PC-3 (cell line): ENCODE measurements at regions not wholly inside any gene's neighbourhood (a gene's known extent, or its start where the extent isn't known, plus 50 kb on each side); places are given as distances from the start of the nearest gene placed in this dataset.

ENCODE experiments used
- ATAC-seq: fragments of 200-7000 bp; cut with Tn5 transposase; 2 replicates; pipeline ENCODE4 v1.9.1; 2020; ENCODE audit warnings: mild to moderate bottlenecking, moderate library complexity
- BruUV-seq: library from RNA; stranded (reverse); fragments of 400-500 nt; replicated peaks from 2 replicates; lab custom pipeline; 2021; lab: Mats Ljungman, UMichigan
- CTCF ChIA-PET: fragments of 300-600 bp; sonication (Branson Sonifier 250); formaldehyde crosslinking; loops from one replicate; lab custom pipeline; 2022; ENCODE audit warnings: antibody characterized with exemption; lab: Charles Lee
- POLR2A ChIA-PET: fragments of 300-600 bp; sonication (Branson Sonifier 250); formaldehyde crosslinking; loops from one replicate; lab custom pipeline; 2022; ENCODE audit warnings: antibody characterized with exemption; ENCODE audit not compliant: unreplicated experiment; lab: Charles Lee
- DNase-seq: peaks from one replicate; pipeline ENCODE4 v3.0.0-alpha.2; 2015
- H2AFZ ChIP-seq: fragments of 300-600 bp; sonication (generic); 2 replicates; pipeline ENCODE4 v1.6.0; 2016; ENCODE audit warnings: antibody characterized with exemption, low read length
- H3F3A ChIP-seq: fragments of 300-600 bp; sonication (generic); one replicate; pipeline ENCODE4 v1.6.0; 2017; ENCODE audit warnings: antibody characterized with exemption, low read length, control low read depth, mild to moderate bottlenecking; ENCODE audit not compliant: unreplicated experiment
- H3K27ac ChIP-seq: fragments of 300-600 bp; sonication (generic); 2 replicates; pipeline ENCODE4 v1.5.1; 2016; ENCODE audit warnings: mild to moderate bottlenecking, low read length
- H3K27me3 ChIP-seq: fragments of 300-600 bp; sonication (generic); 2 replicates; pipeline ENCODE4 v1.6.1; 2016; ENCODE audit warnings: low read length, mixed read lengths
- H3K36me3 ChIP-seq: fragments of 300-600 bp; sonication (generic); 2 replicates; pipeline ENCODE4 v1.6.1; 2016; ENCODE audit warnings: low read depth, mixed run types, low read length, mixed read lengths
- H3K4me1 ChIP-seq: fragments of 300-600 bp; sonication (generic); 2 replicates; pipeline ENCODE4 v1.5.1; 2016; ENCODE audit warnings: low read length; ENCODE audit not compliant: insufficient read depth
- H3K4me2 ChIP-seq: fragments of 300-600 bp; sonication (generic); 2 replicates; pipeline ENCODE4 v1.6.0; 2016; ENCODE audit warnings: low read length
- H3K4me3 ChIP-seq: fragments of 300-600 bp; sonication (generic); 2 replicates; pipeline ENCODE4 v1.5.1; 2016; ENCODE audit warnings: mild to moderate bottlenecking, low read length, mixed read lengths
- H3K79me2 ChIP-seq: fragments of 300-600 bp; sonication (generic); 2 replicates; pipeline ENCODE4 v1.6.1; 2017; ENCODE audit warnings: low read length, mixed read lengths
- H3K9ac ChIP-seq: fragments of 300-600 bp; sonication (generic); 2 replicates; pipeline ENCODE4 v1.6.0; 2016; ENCODE audit warnings: mild to moderate bottlenecking, low read length
- H3K9me2 ChIP-seq: fragments of 300-600 bp; sonication (generic); replicated peaks from 2 replicates; pipeline ENCODE4 v1.6.1; 2016; ENCODE audit warnings: mixed run types, low read length, mixed read lengths
- H3K9me3 ChIP-seq: fragments of 300-600 bp; sonication (generic); 2 replicates; pipeline ENCODE4 v1.6.1; 2016; ENCODE audit warnings: low read length, mixed read lengths
- H4K20me1 ChIP-seq: fragments of 300-600 bp; sonication (generic); 2 replicates; pipeline ENCODE4 v1.6.1; 2016; ENCODE audit warnings: low read length, mixed read lengths
- CTCF ChIP-seq: fragments of 300-600 bp; sonication (generic); conservative IDR thresholded peaks from 2 replicates; pipeline ENCODE4 v1.5.1; 2017; ENCODE audit warnings: antibody characterized with exemption, low read depth, mild to moderate bottlenecking, low read length
- EZH2 ChIP-seq: fragments of 300-600 bp; sonication (generic); IDR thresholded peaks from one replicate; pipeline ENCODE4 v1.6.1; 2017; ENCODE audit warnings: antibody characterized with exemption, mild to moderate bottlenecking, low read length; ENCODE audit not compliant: unreplicated experiment
- EZH2phosphoT487 ChIP-seq: fragments of 300-600 bp; sonication (generic); IDR thresholded peaks from 2 replicates; pipeline ENCODE4 v1.6.1; 2018; ENCODE audit warnings: mild to moderate bottlenecking, antibody characterized with exemption, low read length, borderline replicate concordance
- intact Hi-C: fragments of 100-400 bp; cut with micrococcal nuclease; formaldehyde crosslinking; loops from 2 replicates; pipeline ENCODE4 v1.9.0; 2023

GRCh38 chr12:89919241-89919906 is 210.7 kb upstream of the ATP2B1 start:
- ATAC-seq, result no peak
- Histone ChIP-seq H3K9me2 (no peaks in the 10 kb centered on the region), H4K20me1 (no peaks in the 10 kb centered on the region), H2AFZ (no peak overlapping the region), H3K4me2 (no peak overlapping the region), H3K36me3 (no peaks in the 10 kb centered on the region), H3K79me2 (no peaks in the 10 kb centered on the region), H3F3A (no peaks in the 10 kb centered on the region), H3K4me3 (no peak overlapping the region), H3K9ac (no peak overlapping the region), H3K27me3 (no peaks in the 10 kb centered on the region), H3K27ac (no peak overlapping the region), H3K4me1 (peaks cover 8% of the 10 kb centered on the region), H3K9me3 (no peaks in the 10 kb centered on the region)
- ChIA-PET POLR2A (no interaction called here), CTCF (no interaction called here)
- no TSS peak for BruUV-seq
- peak; percentile 47 for DNase-seq
- intact Hi-C loops, result no loop called here
- TF ChIP-seq EZH2phosphoT487 (no peak), EZH2 (no peak), CTCF (no peak)

- Histone ChIP-seq H2AFZ (no peak overlapping the region), H3K9ac (no peak overlapping the region), H3K27me3 (no peaks in the 10 kb centered on the region), H4K20me1 (no peaks in the 10 kb centered on the region), H3K36me3 (no peaks in the 10 kb centered on the region), H3K4me3 (no peak overlapping the region), H3K9me2 (no peaks in the 10 kb centered on the region), H3K79me2 (no peaks in the 10 kb centered on the region), H3K27ac (no peak overlapping the region), H3K4me2 (peak overlapping the region; percentile 9; the same call in 1 of the 2 replicates), H3K9me3 (no peaks in the 10 kb centered on the region), H3K4me1 (peaks cover 8% of the 10 kb centered on the region), H3F3A (no peaks in the 10 kb centered on the region)
- ChIA-PET POLR2A (no interaction called here), CTCF (no interaction called here)
- no peak for ATAC-seq
- BruUV-seq, result no TSS peak
- TF ChIP-seq EZH2phosphoT487 (no peak), EZH2 (no peak), CTCF (no peak)
- intact Hi-C loops, result no loop called here
- peak; percentile 37 for DNase-seq
These were observed 209.7 kb upstream of the ATP2B1 start for GRCh38 chr12:89918172-89918846.

- CTCF ChIA-PET, result no interaction called here
- Histone ChIP-seq H3K36me3 (no peaks in the 10 kb centered on the region), H2AFZ (no peak overlapping the region), H3K9me3 (no peaks in the 10 kb centered on the region), H3K4me1 (no peaks in the 10 kb centered on the region), H3K9ac (no peak overlapping the region), H4K20me1 (no peaks in the 10 kb centered on the region), H3K9me2 (no peaks in the 10 kb centered on the region), H3K4me2 (no peak overlapping the region), H3K27me3 (no peaks in the 10 kb centered on the region), H3K79me2 (no peaks in the 10 kb centered on the region), H3F3A (no peaks in the 10 kb centered on the region), H3K27ac (no peak overlapping the region), H3K4me3 (no peak overlapping the region)
- ATAC-seq (no peak), DNase-seq (no peak)
- TF ChIP-seq EZH2phosphoT487 (no peak), CTCF (no peak), EZH2 (no peak)
- intact Hi-C loops, result loop anchor here (2.0 kb wide), 1 partner anchor 39 kb away; no protein-coding TSS in a partner anchor
- POLR2A ChIA-PET, result no interaction called here
- BruUV-seq, result no TSS peak
These were observed 201.1 kb upstream of the ATP2B1 start for GRCh38 chr12:89909753-89910152.
